ENCODE measurements at regions not wholly inside any gene's neighbourhood (a gene's known extent, or its start where the extent isn't known, plus 50 kb on each side); places are given as distances from the start of the nearest gene placed in this dataset.

DNA sequence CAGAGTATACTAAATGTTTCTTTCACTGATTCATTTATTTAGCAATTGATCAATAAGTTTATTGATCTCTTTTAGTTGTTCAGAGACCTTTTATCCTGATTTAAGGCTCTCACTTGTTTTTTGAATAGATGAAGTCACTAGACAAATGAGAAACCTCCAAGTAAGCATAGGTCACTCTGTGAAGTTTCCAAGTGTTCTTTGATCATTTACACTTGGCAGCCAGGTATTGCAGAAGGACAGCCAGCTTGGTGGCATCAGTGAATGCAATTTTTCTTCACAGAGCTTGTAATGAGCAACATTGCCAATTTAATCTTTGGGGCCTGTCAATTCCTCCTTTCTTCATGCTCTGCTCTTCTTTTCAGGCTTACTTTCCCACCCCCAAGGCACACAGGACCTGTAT, 413.0 kb downstream of the OMA1 start:
- intact Hi-C loops (cut with micrococcal nuclease) = no loop called here
- Mint-ChIP-seq H3K36me3 (no peaks in the 10 kb centered on the region), H3K9me3 (peaks cover 14 to 30% (median 19%) of the 10 kb centered on the region in 7 donors), H3K27ac (no peak overlapping the region), H3K4me1 (no peaks in the 10 kb centered on the region), H3K4me3 (no peak overlapping the region), H3K27me3 (ENCODE audit: low read depth in 3 of 3) (peaks cover 0 to 2% (median 1%) of the 10 kb centered on the region in 3 donors)
- Histone ChIP-seq H3K27me3 (ENCODE audit: control insufficient read depth in 2 of 2, insufficient read depth in 2 of 2, low read length in 2 of 2) (no peaks in the 10 kb centered on the region), H4K20me1 (ENCODE audit: insufficient read depth, low read length) (no peaks in the 10 kb centered on the region), H3K36me3 (replicated peaks in 1 of 2; ENCODE audit: control insufficient read depth in 1 of 2, insufficient read depth in 2 of 2, low read length in 2 of 2) (no peaks in the 10 kb centered on the region), H3K4me3 (replicated peaks in 1 of 3; ENCODE audit: low read depth in 2 of 3, low read length in 3 of 3) (no peak overlapping the region), H3K27ac (ENCODE audit: low read depth in 1 of 2, low read length in 2 of 2) (no peak overlapping the region), H3K4me1 (ENCODE audit: control insufficient read depth in 1 of 2, insufficient read depth in 2 of 2, low read length in 2 of 2) (no peaks in the 10 kb centered on the region), H3K4me2 (replicated peaks; ENCODE audit: extremely low read depth, low read length, poor library complexity, severe bottlenecking) (no peak overlapping the region), H3K79me2 (ENCODE audit: insufficient read depth, low read length) (no peaks in the 10 kb centered on the region), H2AFZ (ENCODE audit: insufficient read depth, low read depth, low read length, poor library complexity, severe bottlenecking) (no peak overlapping the region), H3K9ac (ENCODE audit: insufficient read depth, low read length, poor library complexity, severe bottlenecking) (no peak overlapping the region), H3K9me3 (replicated peaks in 1 of 2; ENCODE audit: control insufficient read depth in 1 of 2, insufficient read depth in 1 of 2, low read length in 2 of 2) (peaks cover 0 to 17% of the 10 kb centered on the region in 2 donors)
- no peak for DNase-seq
- TF ChIP-seq, protein P1, sequence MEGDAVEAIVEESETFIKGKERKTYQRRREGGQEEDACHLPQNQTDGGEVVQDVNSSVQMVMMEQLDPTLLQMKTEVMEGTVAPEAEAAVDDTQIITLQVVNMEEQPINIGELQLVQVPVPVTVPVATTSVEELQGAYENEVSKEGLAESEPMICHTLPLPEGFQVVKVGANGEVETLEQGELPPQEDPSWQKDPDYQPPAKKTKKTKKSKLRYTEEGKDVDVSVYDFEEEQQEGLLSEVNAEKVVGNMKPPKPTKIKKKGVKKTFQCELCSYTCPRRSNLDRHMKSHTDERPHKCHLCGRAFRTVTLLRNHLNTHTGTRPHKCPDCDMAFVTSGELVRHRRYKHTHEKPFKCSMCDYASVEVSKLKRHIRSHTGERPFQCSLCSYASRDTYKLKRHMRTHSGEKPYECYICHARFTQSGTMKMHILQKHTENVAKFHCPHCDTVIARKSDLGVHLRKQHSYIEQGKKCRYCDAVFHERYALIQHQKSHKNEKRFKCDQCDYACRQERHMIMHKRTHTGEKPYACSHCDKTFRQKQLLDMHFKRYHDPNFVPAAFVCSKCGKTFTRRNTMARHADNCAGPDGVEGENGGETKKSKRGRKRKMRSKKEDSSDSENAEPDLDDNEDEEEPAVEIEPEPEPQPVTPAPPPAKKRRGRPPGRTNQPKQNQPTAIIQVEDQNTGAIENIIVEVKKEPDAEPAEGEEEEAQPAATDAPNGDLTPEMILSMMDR (IDR thresholded peaks at IDR 0.05) = no peak

DNA sequence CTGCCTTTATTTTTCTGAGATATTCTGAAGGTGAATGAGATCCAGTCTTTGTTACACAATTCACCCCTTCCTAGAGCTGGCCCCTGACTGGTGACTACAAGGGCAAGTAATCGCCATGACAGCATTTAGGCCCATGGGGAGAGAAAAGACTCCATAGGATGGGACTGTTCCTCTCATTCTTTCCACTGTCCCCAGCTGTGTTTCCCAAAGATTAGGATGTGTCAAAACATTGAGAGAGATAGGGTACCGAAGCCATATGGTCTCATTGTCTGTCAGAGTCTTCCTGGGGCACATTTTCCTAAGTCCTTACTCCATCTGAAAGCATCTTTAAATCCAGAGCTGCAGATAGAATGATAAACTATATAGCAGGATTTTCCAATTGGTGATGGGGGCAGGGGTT, 423.5 kb downstream of the OMA1 start:
- Histone ChIP-seq H3K4me1 (ENCODE audit: control insufficient read depth in 1 of 2, insufficient read depth in 2 of 2, low read length in 2 of 2) (no peaks in the 10 kb centered on the region), H3K4me2 (replicated peaks; ENCODE audit: extremely low read depth, low read length, poor library complexity, severe bottlenecking) (no peak overlapping the region), H3K36me3 (replicated peaks in 1 of 2; ENCODE audit: control insufficient read depth in 1 of 2, insufficient read depth in 2 of 2, low read length in 2 of 2) (no peaks in the 10 kb centered on the region), H2AFZ (ENCODE audit: insufficient read depth, low read depth, low read length, poor library complexity, severe bottlenecking) (no peak overlapping the region), H4K20me1 (ENCODE audit: insufficient read depth, low read length) (no peaks in the 10 kb centered on the region), H3K9ac (ENCODE audit: insufficient read depth, low read length, poor library complexity, severe bottlenecking) (no peak overlapping the region), H3K4me3 (replicated peaks in 1 of 3; ENCODE audit: low read depth in 2 of 3, low read length in 3 of 3) (no peak overlapping the region), H3K9me3 (replicated peaks in 1 of 2; ENCODE audit: control insufficient read depth in 1 of 2, insufficient read depth in 1 of 2, low read length in 2 of 2) (no peaks in the 10 kb centered on the region), H3K79me2 (ENCODE audit: insufficient read depth, low read length) (no peaks in the 10 kb centered on the region), H3K27me3 (ENCODE audit: control insufficient read depth in 2 of 2, insufficient read depth in 2 of 2, low read length in 2 of 2) (no peaks in the 10 kb centered on the region), H3K27ac (ENCODE audit: low read depth in 1 of 2, low read length in 2 of 2) (no peak overlapping the region)
- TF ChIP-seq, protein P1 (IDR thresholded peaks at IDR 0.05) = no peak
- Mint-ChIP-seq H3K36me3 (no peaks in the 10 kb centered on the region), H3K27ac (no peak overlapping the region), H3K4me1 (no peaks in the 10 kb centered on the region), H3K4me3 (no peak overlapping the region), H3K27me3 (ENCODE audit: low read depth in 3 of 3) (no peaks in the 10 kb centered on the region), H3K9me3 (peaks cover 0 to 2% (median 1%) of the 10 kb centered on the region in 7 donors)
- DNase-seq = no peak
- WGBS (ENCODE audit: insufficient coverage) = 80% methylated on average over 1 of the region's 2 CpGs
- intact Hi-C loops (cut with micrococcal nuclease) = no loop called here
